Common myeloid progenitor, CD34-positive (primary cell): ENCODE measurements at regions not wholly inside any gene's neighbourhood (a gene's known extent, or its start where the extent isn't known, plus 50 kb on each side); places are given as distances from the start of the nearest gene placed in this dataset.

Source experiments
- CTCF ChIA-PET: fragments of 350-600 bp; sonication (Branson Sonifier 250); formaldehyde crosslinking; loops from one replicate; lab custom pipeline; 2021; ENCODE audit warnings: antibody characterized with exemption; lab: Charles Lee
- POLR2A ChIA-PET: fragments of 350-600 bp; sonication (Branson Sonifier 250); formaldehyde crosslinking; loops from one replicate; lab custom pipeline; 2021; ENCODE audit warnings: antibody characterized with exemption; lab: Charles Lee
- DNase-seq, 3 donors: peaks; one replicate each; pipeline versions ENCODE4 v3.0.0 to v3.0.0-alpha.2; 2013
- H3K27ac ChIP-seq, 2 experiments: 1 replicate in 1 of 2; 2 replicates in 1 of 2; pipeline ENCODE4 v1.7.0; 2013; ENCODE audit warnings: inconsistent platforms in 2 of 2, low read length in 2 of 2, mild to moderate bottlenecking in 2 of 2, low read depth in 1 of 2, moderate library complexity in 1 of 2; ENCODE audit not compliant: severe bottlenecking in 2 of 2, insufficient read depth in 1 of 2, poor library complexity in 1 of 2
- H3K27me3 ChIP-seq, 5 experiments: replicated peaks in 2 of 5; 1 replicate in 3 of 5; 2 replicates in 2 of 5; pipeline versions ENCODE4 v1.6.1 to v1.7.0; 2013; ENCODE audit warnings: low read length in 4 of 5, mild to moderate bottlenecking in 2 of 5, moderate library complexity in 2 of 5, inconsistent platforms in 1 of 5; ENCODE audit not compliant: insufficient read depth in 5 of 5, control insufficient read depth in 4 of 5
- H3K36me3 ChIP-seq, 4 experiments: 1 replicate in 2 of 4; 2 replicates in 2 of 4; pipeline versions ENCODE4 v1.6.1 to v1.7.0; 2013; ENCODE audit warnings: low read length in 3 of 4, control low read depth in 1 of 4, mild to moderate bottlenecking in 1 of 4; ENCODE audit not compliant: control insufficient read depth in 4 of 4, insufficient read depth in 4 of 4
- H3K4me1 ChIP-seq, 4 experiments: 1 replicate in 3 of 4; 2 replicates in 1 of 4; pipeline versions ENCODE4 v1.6.1 to v1.7.1; 2013; ENCODE audit warnings: low read length in 3 of 4, mild to moderate bottlenecking in 3 of 4, control low read depth in 1 of 4, inconsistent platforms in 1 of 4, moderate library complexity in 1 of 4; ENCODE audit not compliant: control insufficient read depth in 4 of 4, insufficient read depth in 4 of 4; ENCODE audit errors: control extremely low read depth in 1 of 4
- H3K4me3 ChIP-seq, 7 experiments: 1 replicate in 4 of 7; 2 replicates in 3 of 7; pipeline versions ENCODE4 v1.5.1 to v1.7.0; 2013; ENCODE audit warnings: mild to moderate bottlenecking in 7 of 7, low read length in 6 of 7, moderate library complexity in 6 of 7, inconsistent platforms in 2 of 7, low read depth in 2 of 7, control low read depth in 1 of 7; ENCODE audit not compliant: insufficient read depth in 4 of 7, control insufficient read depth in 1 of 7; ENCODE audit errors: extremely low read depth in 1 of 7
- H3K9me3 ChIP-seq, 5 experiments: 1 replicate in 4 of 5; 2 replicates in 1 of 5; pipeline versions ENCODE4 v1.6.1 to v1.7.1; 2013; ENCODE audit warnings: low read length in 4 of 5, mild to moderate bottlenecking in 2 of 5, inconsistent platforms in 1 of 5, low read depth in 1 of 5, moderate library complexity in 1 of 5; ENCODE audit not compliant: control insufficient read depth in 4 of 5, insufficient read depth in 2 of 5; ENCODE audit errors: control extremely low read depth in 1 of 5
- WGBS: methylation state at CpG from one replicate; pipeline ENCODE4 v1.1.5; 2013; ENCODE audit not compliant: insufficient coverage; 5-methylcytosine and 5-hydroxymethylcytosine counted together

DNA sequence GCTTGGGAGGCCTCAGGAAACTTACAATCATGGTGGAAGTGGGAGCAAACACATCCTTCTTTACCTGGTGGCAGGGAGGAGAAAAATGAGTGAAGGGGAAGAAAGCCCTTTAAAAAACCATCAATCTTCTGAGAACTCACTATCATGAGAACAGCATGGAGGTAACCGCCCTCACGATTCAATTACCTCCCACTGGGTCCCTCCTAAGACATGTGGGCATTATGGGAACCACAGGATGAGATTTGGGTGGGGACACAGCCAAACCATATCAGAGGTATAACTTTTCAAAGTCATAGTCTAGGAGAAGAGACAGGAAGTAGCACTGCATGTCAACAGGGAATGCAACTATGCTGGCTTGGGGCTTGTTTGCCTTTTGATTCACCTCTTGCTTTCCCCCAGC lies 59.9 kb upstream of the DTNBP1 start:
- Histone ChIP-seq H3K27ac (no peak overlapping the region), H3K9me3 (no peaks in the 10 kb centered on the region), H3K4me3 (no peak overlapping the region), H3K4me1 (no peaks in the 10 kb centered on the region), H3K36me3 (no peaks in the 10 kb centered on the region), H3K27me3 (no peaks in the 10 kb centered on the region)
- no peak for DNase-seq
- ChIA-PET POLR2A (no interaction called here), CTCF (interaction anchor here (1.6 kb wide), 1 partner anchor 10 kb away, joined by 4 read pairs; no protein-coding TSS in a partner anchor)
- 90% methylated on average over 2 of the region's 2 CpGs for WGBS

DNA sequence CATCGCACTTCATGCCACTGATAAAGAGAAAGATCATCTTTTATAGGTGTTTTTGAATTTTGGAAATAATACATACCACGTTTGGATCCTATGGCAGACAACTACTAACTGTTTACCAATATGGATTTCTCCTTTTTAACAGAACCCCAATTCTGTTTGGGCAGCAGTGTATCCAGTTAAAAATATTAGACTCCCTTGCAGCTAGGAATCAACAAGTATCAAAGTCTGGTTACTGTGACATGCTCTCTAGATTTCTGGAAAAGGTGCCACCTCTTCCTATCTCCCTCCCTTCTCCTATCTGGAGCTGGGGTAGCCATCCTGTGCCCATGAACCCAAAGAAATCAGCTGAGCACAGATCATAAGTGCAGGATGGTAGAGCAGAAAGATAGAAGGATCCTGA lies 54.1 kb upstream of the DTNBP1 start:
- H3K36me3 ChIP-seq, result no peaks in the 10 kb centered on the region
- WGBS, result no CpG with 5 or more reads among the region's 2 CpGs
- ChIA-PET POLR2A (no interaction called here), CTCF (interaction anchor here (1.0 kb wide), 1 partner anchor 196 kb away, joined by 3 read pairs; no protein-coding TSS in a partner anchor)
- H3K27ac ChIP-seq, result no peak overlapping the region
- H3K9me3 ChIP-seq, result peaks cover 2 to 16% (median 9%) of the 10 kb centered on the region in 5 experiments
- DNase-seq, result no peak
- H3K27me3 ChIP-seq, result no peaks in the 10 kb centered on the region
- no peaks in the 10 kb centered on the region for H3K4me1 ChIP-seq
- no peak overlapping the region for H3K4me3 ChIP-seq

DNA sequence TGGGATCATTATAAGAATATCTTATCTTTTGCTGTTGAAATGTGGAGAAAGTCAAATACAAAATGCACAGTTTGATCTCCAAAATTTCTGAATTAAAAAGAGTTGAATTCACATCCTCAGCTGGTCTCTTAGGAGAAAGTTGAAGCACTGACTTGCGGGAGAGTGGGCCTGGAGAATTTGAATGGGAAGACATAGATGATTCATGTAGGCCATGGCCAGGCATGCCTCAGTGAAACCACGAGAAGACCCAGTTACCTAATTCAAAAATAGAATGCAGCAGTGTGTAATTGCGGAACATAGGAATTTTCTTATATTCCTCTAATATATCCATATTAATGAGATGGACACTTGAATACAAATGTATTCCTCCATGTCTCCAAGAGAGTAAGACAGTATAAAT lies 53.0 kb upstream of the DTNBP1 start:
- H3K4me3 ChIP-seq, result no peak overlapping the region
- no peak overlapping the region for H3K27ac ChIP-seq
- CTCF ChIA-PET, result no interaction called here
- H3K9me3 ChIP-seq, result peaks cover 2 to 16% (median 9%) of the 10 kb centered on the region in 5 experiments
- no peaks in the 10 kb centered on the region for H3K27me3 ChIP-seq
- DNase-seq, result no peak
- no peaks in the 10 kb centered on the region for H3K36me3 ChIP-seq
- 100% methylated on average over 1 of the region's 3 CpGs for WGBS
- POLR2A ChIA-PET, result no interaction called here
- no peaks in the 10 kb centered on the region for H3K4me1 ChIP-seq

DNA sequence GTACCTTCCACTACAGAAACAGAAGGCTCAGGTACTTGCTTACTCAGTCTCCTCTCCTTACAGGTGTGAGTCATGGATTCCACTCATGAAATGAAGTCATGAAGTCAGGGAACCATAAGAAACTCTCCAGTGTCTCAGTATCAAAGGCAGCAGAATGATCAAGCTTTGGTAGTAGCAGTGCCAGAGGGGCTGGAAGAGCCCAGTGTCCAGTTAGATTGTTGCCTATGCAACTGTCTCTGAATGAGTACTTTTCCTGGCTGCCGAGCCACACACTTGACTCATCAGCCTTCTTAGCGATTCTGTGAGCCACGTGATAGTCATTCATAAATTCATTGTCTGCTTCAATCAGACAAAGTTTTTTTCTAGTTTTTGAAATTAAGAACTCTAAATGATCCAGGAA lies 52.2 kb upstream of the DTNBP1 start:
- 95% methylated on average over 3 of the region's 3 CpGs for WGBS
- no peaks in the 10 kb centered on the region for H3K27me3 ChIP-seq
- H3K36me3 ChIP-seq, result no peaks in the 10 kb centered on the region
- H3K27ac ChIP-seq, result no peak overlapping the region
- ChIA-PET POLR2A (no interaction called here), CTCF (no interaction called here)
- H3K4me1 ChIP-seq, result no peaks in the 10 kb centered on the region
- no peak for DNase-seq
- peaks cover 2 to 16% (median 9%) of the 10 kb centered on the region in 5 experiments for H3K9me3 ChIP-seq
- H3K4me3 ChIP-seq, result no peak overlapping the region

DNA sequence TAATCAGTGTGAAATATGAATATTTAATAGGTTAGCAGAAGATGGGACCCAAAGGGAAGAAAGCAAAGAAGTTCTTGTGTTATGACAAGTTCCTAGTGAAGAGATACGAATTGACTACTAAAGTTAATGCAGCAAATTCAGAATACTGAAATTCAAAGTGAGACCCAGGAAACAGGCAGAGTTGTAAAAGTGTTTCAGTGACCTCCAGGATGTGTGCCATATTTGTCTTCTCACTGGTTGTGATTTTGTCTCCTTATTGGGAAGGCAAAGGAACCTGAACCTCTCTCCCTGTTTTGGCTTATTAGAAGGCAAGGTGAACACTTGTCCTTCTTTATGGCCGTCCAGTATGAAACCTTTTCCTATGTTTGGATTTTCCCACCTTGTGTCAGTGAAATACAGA lies 51.8 kb upstream of the DTNBP1 start:
- H3K4me3 ChIP-seq, result no peak overlapping the region
- peaks cover 2 to 16% (median 9%) of the 10 kb centered on the region in 5 experiments for H3K9me3 ChIP-seq
- 96% methylated on average over 2 of the region's 2 CpGs for WGBS
- H3K36me3 ChIP-seq, result no peaks in the 10 kb centered on the region
- no peak for DNase-seq
- H3K27me3 ChIP-seq, result no peaks in the 10 kb centered on the region
- ChIA-PET CTCF (no interaction called here), POLR2A (no interaction called here)
- no peak overlapping the region for H3K27ac ChIP-seq
- H3K4me1 ChIP-seq, result peaks cover 0 to 2% (median under 1%) of the 10 kb centered on the region in 4 experiments

DNA sequence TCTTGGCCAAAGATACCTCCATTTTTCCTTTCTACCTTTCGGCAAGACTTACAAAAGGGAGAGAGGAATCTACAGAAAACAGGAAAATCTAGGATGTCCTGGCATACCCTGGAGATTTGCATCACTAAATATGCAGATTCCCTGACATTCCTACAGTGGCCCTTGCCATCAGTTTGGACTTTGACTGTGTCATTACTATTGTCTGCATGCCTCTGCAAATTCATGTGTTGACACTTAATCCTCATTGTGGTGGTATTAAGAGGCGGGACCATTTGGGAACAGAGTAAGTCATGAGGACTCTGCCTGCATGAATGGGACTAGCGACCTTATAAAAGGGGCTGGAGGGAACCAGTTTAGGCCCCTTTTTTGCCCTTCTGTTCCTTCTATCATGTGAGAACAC lies 50.5 kb upstream of the DTNBP1 start:
- WGBS, result 67% methylated on average over 3 of the region's 3 CpGs
- POLR2A ChIA-PET, result no interaction called here
- Histone ChIP-seq H3K4me3 (no peak overlapping the region), H3K27ac (no peak overlapping the region), H3K27me3 (no peaks in the 10 kb centered on the region), H3K36me3 (no peaks in the 10 kb centered on the region), H3K4me1 (peaks cover 0 to 2% (median 1%) of the 10 kb centered on the region in 4 experiments), H3K9me3 (peaks cover 2 to 16% (median 9%) of the 10 kb centered on the region in 5 experiments)
- DNase-seq, result no peak
- CTCF ChIA-PET, result interaction anchor here (1.4 kb wide), 1 partner anchor 466 kb away, joined by 3 read pairs; no protein-coding TSS in a partner anchor

DNA sequence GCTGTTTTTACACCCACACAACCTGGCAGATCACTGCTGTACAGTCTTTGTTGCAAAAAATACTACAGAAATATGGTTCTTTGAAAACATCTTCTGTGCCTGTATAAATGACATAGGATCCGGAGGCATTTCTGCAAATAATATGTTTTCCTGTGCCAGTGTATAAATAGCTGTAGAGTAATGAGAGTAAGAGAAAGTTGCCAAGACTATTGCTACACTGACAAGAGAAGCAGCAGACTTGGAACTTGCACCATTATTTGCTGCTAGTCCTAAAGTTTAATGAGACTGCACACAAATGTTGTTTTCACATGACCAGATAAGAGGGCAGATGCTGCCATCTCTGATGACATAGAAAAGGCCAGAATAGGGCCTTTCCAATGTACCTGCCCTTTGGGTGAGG lies 50.0 kb upstream of the DTNBP1 start:
- no peak overlapping the region for H3K27ac ChIP-seq
- 89% methylated on average over 1 of the region's 1 CpG for WGBS
- peaks cover 0 to 2% (median 1%) of the 10 kb centered on the region in 4 experiments for H3K4me1 ChIP-seq
- H3K36me3 ChIP-seq, result no peaks in the 10 kb centered on the region
- no peaks in the 10 kb centered on the region for H3K27me3 ChIP-seq
- POLR2A ChIA-PET, result no interaction called here
- CTCF ChIA-PET, result interaction anchor here (1.1 to 1.4 kb wide), 2 partner anchors 10 to 467 kb away, joined by 3 to 4 read pairs; no protein-coding TSS in a partner anchor
- peaks cover 2 to 16% (median 9%) of the 10 kb centered on the region in 5 experiments for H3K9me3 ChIP-seq
- no peak for DNase-seq
- H3K4me3 ChIP-seq, result no peak overlapping the region
